HCT116 (cell line): ENCODE measurements at regions not wholly inside any gene's neighbourhood (a gene's known extent, or its start where the extent isn't known, plus 50 kb on each side); places are given as distances from the start of the nearest gene placed in this dataset.

Experiments
- ATAC-seq: fragments of 200-7000 bp; cut with Tn5 transposase; 2 replicates; pipeline ENCODE4 v1.9.1; 2020; ENCODE audit warnings: mild to moderate bottlenecking, moderate library complexity
- BruUV-seq: library from RNA; stranded (reverse); fragments of 400-500 nt; replicated peaks from 2 replicates; lab custom pipeline; 2021; lab: Mats Ljungman, UMichigan
- CTCF ChIA-PET: fragments of 300-600 bp; sonication (Branson Sonifier 250); formaldehyde crosslinking; loops from one replicate; lab custom pipeline; 2021; ENCODE audit warnings: antibody characterized with exemption; lab: Charles Lee
- POLR2A ChIA-PET: fragments of 300-600, 350-600 bp; sonication (Branson Sonifier 250); formaldehyde crosslinking; loops from one replicate; lab custom pipeline; 2021; ENCODE audit warnings: antibody characterized with exemption; lab: Charles Lee
- RAD21 ChIA-PET, 2 experiments: fragments of 300-600 bp; sonication (Branson Sonifier 250); formaldehyde crosslinking; loops; one replicate each; lab custom pipeline; 2023; ENCODE audit warnings: low total read pairs in 2 of 2; ENCODE audit not compliant: uncharacterized antibody in 2 of 2, unreplicated experiment in 2 of 2, low non-redundant PET in 1 of 2; lab: Charles Lee
- DNase-seq: peaks from one replicate; pipeline ENCODE4 v3.0.0-alpha.2; 2010; ENCODE audit warnings: low read depth, low spot score
- H2AFZ ChIP-seq: fragments of 200-600 bp; shearing (Covaris generic), sonication (generic); 2 replicates; pipeline ENCODE4 v1.6.1; 2017; ENCODE audit warnings: low read depth, mixed run types, mixed read lengths, antibody characterized with exemption, low read length; ENCODE audit not compliant: poor library complexity, severe bottlenecking
- H3K27ac ChIP-seq: 2 replicates; pipeline ENCODE4 v1.5.1; 2012; ENCODE audit warnings: low read depth, low read length
- H3K27me3 ChIP-seq: fragments of 200-600 bp; sonication (generic); 2 replicates; pipeline ENCODE4 v1.6.1; 2016; ENCODE audit warnings: mixed run types, low read length, mixed read lengths; ENCODE audit not compliant: insufficient read depth
- H3K36me3 ChIP-seq, 2 experiments: fragments of 200-500 bp in 1 of 2; fragments of 200-600 bp in 1 of 2; sonication (Bioruptor generic) in 1 of 2; sonication (generic) in 1 of 2; 2 replicates each; pipeline versions ENCODE4 v1.5.1 to v1.6.1; 2014 to 2016; ENCODE audit warnings: low read length in 2 of 2, inconsistent platforms in 1 of 2, mixed read lengths in 1 of 2, mixed run types in 1 of 2; ENCODE audit not compliant: insufficient read depth in 2 of 2, control insufficient read depth in 1 of 2
- H3K4me1 ChIP-seq, 2 experiments: fragments of 200-600 bp in 1 of 2; sonication (generic) in 1 of 2; 2 replicates each; pipeline versions ENCODE4 v1.5.1 to v1.6.1; 2012 to 2017; ENCODE audit warnings: low read length in 2 of 2, inconsistent platforms in 1 of 2, mild to moderate bottlenecking in 1 of 2, mixed read lengths in 1 of 2, mixed run types in 1 of 2, moderate library complexity in 1 of 2; ENCODE audit not compliant: insufficient read depth in 2 of 2, control insufficient read depth in 1 of 2
- H3K4me2 ChIP-seq: fragments of 200-600 bp; sonication (generic); 2 replicates; pipeline ENCODE4 v1.6.1; 2017; ENCODE audit warnings: mixed run types, low read length, mixed read lengths
- H3K4me3 ChIP-seq, 2 experiments: fragments of 200-600 bp in 1 of 2; sonication (generic) in 1 of 2; replicated peaks in 1 of 2; 2 replicates each; pipeline ENCODE4 v1.5.1; 2011 to 2016; ENCODE audit warnings: low read length in 2 of 2, control low read depth in 1 of 2, low read depth in 1 of 2, mild to moderate bottlenecking in 1 of 2, mixed read lengths in 1 of 2, mixed run types in 1 of 2
- H3K79me2 ChIP-seq: fragments of 200-600 bp; sonication (generic); 2 replicates; pipeline ENCODE4 v1.6.1; 2017; ENCODE audit warnings: mild to moderate bottlenecking, mixed run types, low read length, moderate library complexity, mixed read lengths; ENCODE audit not compliant: insufficient read depth
- H3K9ac ChIP-seq: fragments of 200-600 bp; sonication (generic); 2 replicates; pipeline ENCODE4 v1.6.1; 2016; ENCODE audit warnings: low read length, mixed read lengths
- H3K9me2 ChIP-seq: fragments of 200-600 bp; sonication (generic), shearing (Covaris generic); 2 replicates; pipeline ENCODE4 v1.6.1; 2017; ENCODE audit warnings: mixed run types, mild to moderate bottlenecking, moderate library complexity; ENCODE audit not compliant: insufficient read depth
- H3K9me3 ChIP-seq, 2 experiments: fragments of 200-500 bp in 1 of 2; fragments of 200-600 bp in 1 of 2; sonication (Bioruptor generic) in 1 of 2; sonication (generic) in 1 of 2; 2 replicates each; pipeline ENCODE4 v1.6.1; 2014 to 2017; ENCODE audit warnings: low read length in 2 of 2, mixed read lengths in 2 of 2, inconsistent platforms in 1 of 2, low read depth in 1 of 2, mild to moderate bottlenecking in 1 of 2, mixed run types in 1 of 2, moderate library complexity in 1 of 2; ENCODE audit not compliant: control insufficient read depth in 1 of 2, insufficient read depth in 1 of 2
- H4K20me1 ChIP-seq: fragments of 200-600 bp; sonication (generic), shearing (Covaris generic); 2 replicates; pipeline ENCODE4 v1.6.1; 2017; ENCODE audit warnings: mixed run types, mild to moderate bottlenecking, moderate library complexity; ENCODE audit not compliant: insufficient read depth
- CEBPB ChIP-seq: IDR thresholded peaks from 2 replicates; pipeline ENCODE4 v1.6.1; 2012; ENCODE audit warnings: low read depth
- CTCF ChIP-seq, 3 experiments: fragments of 200-600 bp in 1 of 3; sonication (generic) in 1 of 3; IDR thresholded peaks in 2 of 3; conservative IDR thresholded peaks in 1 of 3; 2 replicates each; pipeline ENCODE4 v1.5.1; 2012 to 2017; ENCODE audit warnings: low read depth in 2 of 3, low read length in 2 of 3, antibody characterized with exemption in 1 of 3, borderline replicate concordance in 1 of 3, control low read depth in 1 of 3, mild to moderate bottlenecking in 1 of 3, mixed read lengths in 1 of 3, mixed run types in 1 of 3, moderate library complexity in 1 of 3; ENCODE audit not compliant: insufficient read depth in 1 of 3
- EGR1 ChIP-seq: IDR thresholded peaks from 2 replicates; pipeline ENCODE4 v1.6.1; 2012; ENCODE audit warnings: low read depth
- ELF1 ChIP-seq: IDR thresholded peaks from 2 replicates; pipeline ENCODE4 v1.6.1; 2012; ENCODE audit warnings: low read depth, borderline replicate concordance
- EZH2phosphoT487 ChIP-seq: fragments of 200-600 bp; IDR thresholded peaks from 2 replicates; pipeline ENCODE4 v1.6.1; 2018; ENCODE audit warnings: antibody characterized with exemption, borderline replicate concordance
- JUND ChIP-seq: IDR thresholded peaks from 2 replicates; pipeline ENCODE4 v1.6.1; 2012
- POLR2A ChIP-seq: IDR thresholded peaks from 2 replicates; pipeline ENCODE4 v1.7.0; 2011; ENCODE audit warnings: borderline replicate concordance; ENCODE audit not compliant: insufficient read depth, insufficient read length; ENCODE audit errors: extremely low read depth
- POLR2AphosphoS5 ChIP-seq: IDR thresholded peaks from 2 replicates; pipeline ENCODE4 v1.6.1; 2011; ENCODE audit warnings: mild to moderate bottlenecking, low read depth, low read length, moderate library complexity
- RAD21 ChIP-seq: IDR thresholded peaks from 2 replicates; pipeline ENCODE4 v1.6.1; 2012; ENCODE audit warnings: low read depth, mild to moderate bottlenecking
- SIN3A ChIP-seq: IDR thresholded peaks from 2 replicates; pipeline ENCODE4 v1.6.1; 2012; ENCODE audit warnings: low read depth
- SP1 ChIP-seq: IDR thresholded peaks from 2 replicates; pipeline ENCODE4 v1.6.1; 2012; ENCODE audit warnings: low read depth
- TCF7L2 ChIP-seq: IDR thresholded peaks from 2 replicates; pipeline ENCODE4 v1.7.0; 2011; ENCODE audit warnings: borderline replicate concordance, inconsistent platforms; ENCODE audit not compliant: insufficient read depth, insufficient read length; ENCODE audit errors: extremely low read depth
- YY1 ChIP-seq: IDR thresholded peaks from 2 replicates; pipeline ENCODE4 v1.6.1; 2011; ENCODE audit warnings: low read length, low read depth, moderate library complexity, mild to moderate bottlenecking; ENCODE audit not compliant: insufficient replicate concordance; ENCODE audit errors: extremely low read depth
- ZFX ChIP-seq: fragments of 450-650 bp; IDR thresholded peaks from 2 replicates; pipeline ENCODE4 v1.6.1; 2017
- ZNF274 ChIP-seq: fragments of 200-500 bp; sonication (Bioruptor generic); IDR thresholded peaks from 2 replicates; pipeline ENCODE4 v1.6.1; 2014; ENCODE audit warnings: mild to moderate bottlenecking, low read depth, low read length, inconsistent platforms
- intact Hi-C: fragments of 100-400 bp; cut with micrococcal nuclease; formaldehyde crosslinking; loops from 2 replicates; pipeline ENCODE4 v1.10.0; 2022
- TF ChIP-seq, protein P1 (sequence below): IDR thresholded peaks from 2 replicates; pipeline ENCODE4 v1.6.1; 2011; ENCODE audit warnings: mild to moderate bottlenecking, low read length, moderate library complexity; ENCODE audit not compliant: insufficient replicate concordance; ENCODE audit errors: extremely low read depth
- TF ChIP-seq, protein P2 (sequence below): IDR thresholded peaks from 2 replicates; pipeline ENCODE4 v1.6.1; 2012

DNA sequence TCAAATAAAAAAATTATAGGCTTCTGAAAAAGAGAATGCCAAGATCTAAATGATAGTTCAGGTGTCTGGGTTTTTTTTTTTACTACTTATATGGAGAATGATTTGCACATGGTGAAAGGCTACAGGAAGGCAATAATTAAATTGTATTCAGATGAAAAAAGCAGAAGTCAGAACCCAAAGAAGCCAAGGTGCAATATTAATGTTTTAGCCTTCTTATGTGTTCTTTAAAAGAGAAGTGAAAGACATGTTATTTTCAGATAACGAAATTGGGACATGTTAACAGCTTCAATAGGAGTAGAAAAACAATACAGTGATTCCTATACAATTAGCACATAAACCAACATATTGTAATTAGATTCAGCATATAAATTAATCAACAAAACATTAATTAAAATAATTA, 452.9 kb upstream of the PRMT6 start:
- RAD21 ChIA-PET, result no interaction called here

GRCh38 chr1:106608841-106609240, 447.6 kb upstream of the PRMT6 start:
- RAD21 ChIA-PET, result no interaction called here
- H3K9me2 ChIP-seq, result no peaks in the 10 kb centered on the region

More for the DNA sequence above, 452.9 kb upstream of the PRMT6 start:
- intact Hi-C loops, result no loop called here
- TF ChIP-seq RAD21, result no peak
- Histone ChIP-seq H2AFZ (no peak overlapping the region), H3K27me3 (no peaks in the 10 kb centered on the region), H3K79me2 (no peaks in the 10 kb centered on the region), H3K9me2 (no peaks in the 10 kb centered on the region), H3K4me2 (no peak overlapping the region), H3K4me1 (no peaks in the 10 kb centered on the region), H3K27ac (no peak overlapping the region), H3K4me3 (no peak overlapping the region), H3K36me3 (no peaks in the 10 kb centered on the region), H3K9ac (no peak overlapping the region), H3K9me3 (peaks cover 14 to 17% of the 10 kb centered on the region in 2 experiments; a peak in 2 of 4 replicates), H4K20me1 (no peaks in the 10 kb centered on the region)
- ChIA-PET POLR2A (no interaction called here), CTCF (no interaction called here)
- ATAC-seq (no peak), DNase-seq (no peak)
- no TSS peak for BruUV-seq

More at GRCh38 chr1:106608841-106609240, 447.6 kb upstream of the PRMT6 start:
- H3K4me3 ChIP-seq, result no peak overlapping the region
- H3K9me3 ChIP-seq, result peaks cover 8 to 13% of the 10 kb centered on the region in 2 experiments; a peak in 2 of 4 replicates
- H3K4me1 ChIP-seq, result no peaks in the 10 kb centered on the region
- no peaks in the 10 kb centered on the region for H4K20me1 ChIP-seq
- H3K9ac ChIP-seq, result no peak overlapping the region
- ChIA-PET POLR2A (no interaction called here), CTCF (no interaction called here)
- intact Hi-C loops, result no loop called here
- TF ChIP-seq ZNF274, result no peak
- TF ChIP-seq POLR2AphosphoS5, result no peak
- no peak for TF ChIP-seq SP1
- TF ChIP-seq, protein P1, sequence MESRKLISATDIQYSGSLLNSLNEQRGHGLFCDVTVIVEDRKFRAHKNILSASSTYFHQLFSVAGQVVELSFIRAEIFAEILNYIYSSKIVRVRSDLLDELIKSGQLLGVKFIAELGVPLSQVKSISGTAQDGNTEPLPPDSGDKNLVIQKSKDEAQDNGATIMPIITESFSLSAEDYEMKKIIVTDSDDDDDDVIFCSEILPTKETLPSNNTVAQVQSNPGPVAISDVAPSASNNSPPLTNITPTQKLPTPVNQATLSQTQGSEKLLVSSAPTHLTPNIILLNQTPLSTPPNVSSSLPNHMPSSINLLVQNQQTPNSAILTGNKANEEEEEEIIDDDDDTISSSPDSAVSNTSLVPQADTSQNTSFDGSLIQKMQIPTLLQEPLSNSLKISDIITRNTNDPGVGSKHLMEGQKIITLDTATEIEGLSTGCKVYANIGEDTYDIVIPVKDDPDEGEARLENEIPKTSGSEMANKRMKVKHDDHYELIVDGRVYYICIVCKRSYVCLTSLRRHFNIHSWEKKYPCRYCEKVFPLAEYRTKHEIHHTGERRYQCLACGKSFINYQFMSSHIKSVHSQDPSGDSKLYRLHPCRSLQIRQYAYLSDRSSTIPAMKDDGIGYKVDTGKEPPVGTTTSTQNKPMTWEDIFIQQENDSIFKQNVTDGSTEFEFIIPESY, result no peak
- no peak for TF ChIP-seq RAD21
- TF ChIP-seq ELF1, result no peak
- TF ChIP-seq CTCF (IDR thresholded peaks at IDR 0.05 in 2 of 3, conservative IDR thresholded peaks at IDR 0.05 in 1 of 3; ENCODE audit: borderline replicate concordance in 1 of 3, insufficient read depth in 1 of 3, low read depth in 2 of 3, low read length in 2 of 3), result no peak
- TF ChIP-seq SIN3A, result no peak
- TF ChIP-seq EZH2phosphoT487, result no peak
- TF ChIP-seq YY1, result no peak
- no peak for TF ChIP-seq CEBPB
- no peak for TF ChIP-seq JUND
- no peak for TF ChIP-seq EGR1
- no peak for TF ChIP-seq POLR2A
- TF ChIP-seq ZFX, result no peak
- TF ChIP-seq, protein P2, sequence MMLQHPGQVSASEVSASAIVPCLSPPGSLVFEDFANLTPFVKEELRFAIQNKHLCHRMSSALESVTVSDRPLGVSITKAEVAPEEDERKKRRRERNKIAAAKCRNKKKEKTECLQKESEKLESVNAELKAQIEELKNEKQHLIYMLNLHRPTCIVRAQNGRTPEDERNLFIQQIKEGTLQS, result no peak
- TF ChIP-seq TCF7L2, result no peak
- no peak overlapping the region for H3K27ac ChIP-seq
- H3K36me3 ChIP-seq, result no peaks in the 10 kb centered on the region
- DNase-seq (no peak), ATAC-seq (no peak)
- H3K79me2 ChIP-seq, result no peaks in the 10 kb centered on the region
- H3K27me3 ChIP-seq, result no peaks in the 10 kb centered on the region
- no peak overlapping the region for H3K4me2 ChIP-seq
- no peak overlapping the region for H2AFZ ChIP-seq
- no TSS peak for BruUV-seq
